Colon (tissue), 2 donors: ENCODE measurements at regions not wholly inside any gene's neighbourhood (a gene's known extent, or its start where the extent isn't known, plus 50 kb on each side); places are given as distances from the start of the nearest gene placed in this dataset.

Experiments
- FAIRE-seq: peaks from 2 replicates; lab custom pipeline; 2012; peaks lifted over from hg19 to GRCh38; lab: Jason Lieb, UNC
- donor health status: control.
- donor health status: control.

DNA sequence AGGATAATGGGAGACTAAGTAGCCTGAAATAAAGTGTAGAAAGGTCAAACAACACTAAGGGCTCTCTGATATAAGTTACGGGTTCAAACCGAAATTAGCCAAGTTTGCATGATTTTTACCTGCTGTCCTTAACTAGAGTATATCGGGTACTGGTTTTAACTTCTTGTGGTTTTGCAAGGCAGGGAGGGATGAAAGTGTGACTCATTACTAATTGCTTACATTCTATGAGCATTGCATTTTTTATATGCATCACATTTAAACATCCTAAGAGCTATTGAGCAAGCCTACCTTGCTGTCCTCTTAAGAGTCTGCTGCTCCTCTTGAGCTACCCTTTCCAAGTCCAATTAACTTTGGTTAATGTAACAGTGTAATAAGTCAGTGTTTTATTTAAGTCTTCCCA is 415.4 kb downstream of the SLITRK5 start:
- FAIRE-seq = no peak

GRCh38 chr13:88097541-88097940 is 426.4 kb downstream of the SLITRK5 start:
- no peak for FAIRE-seq

DNA sequence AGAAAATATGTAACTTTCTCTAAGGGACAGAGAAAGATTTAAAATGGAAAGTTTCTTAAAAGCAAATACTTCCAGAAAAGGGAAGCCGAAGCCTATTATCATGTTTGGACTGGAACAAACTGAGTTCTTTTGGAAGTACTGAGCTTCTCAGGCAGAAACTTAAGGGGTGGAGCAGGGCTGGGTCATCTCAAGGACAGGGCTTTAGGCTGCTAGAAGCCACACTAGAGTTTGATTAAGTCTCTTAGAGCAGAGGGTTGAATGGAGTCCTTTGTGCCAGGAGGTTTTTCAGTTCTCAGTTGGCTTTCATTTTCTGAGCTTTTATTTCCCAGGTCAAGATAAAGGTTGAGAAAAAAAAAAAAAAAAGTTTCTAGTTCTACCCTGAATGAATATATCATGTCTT is 432.7 kb downstream of the SLITRK5 start:
- FAIRE-seq = no peak

DNA sequence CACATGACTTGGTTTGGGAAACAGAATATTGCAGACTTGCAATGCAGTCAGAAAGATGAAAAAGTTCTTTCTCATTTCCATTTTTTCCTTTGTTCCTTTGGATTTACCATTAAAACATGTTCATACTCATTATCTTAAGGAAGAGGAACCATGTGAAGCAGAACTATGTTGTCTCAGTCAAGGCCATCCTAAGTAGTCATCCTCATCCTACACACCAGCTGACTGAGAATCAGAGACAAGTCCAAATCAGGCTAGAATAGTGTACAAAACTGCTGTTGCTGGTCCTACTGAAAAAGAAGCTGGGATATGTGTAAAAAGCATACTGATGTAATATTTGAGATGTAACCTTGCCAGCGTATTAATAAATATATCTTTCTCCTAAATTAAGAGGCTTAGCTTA is 433.4 kb downstream of the SLITRK5 start:
- FAIRE-seq = no peak

DNA sequence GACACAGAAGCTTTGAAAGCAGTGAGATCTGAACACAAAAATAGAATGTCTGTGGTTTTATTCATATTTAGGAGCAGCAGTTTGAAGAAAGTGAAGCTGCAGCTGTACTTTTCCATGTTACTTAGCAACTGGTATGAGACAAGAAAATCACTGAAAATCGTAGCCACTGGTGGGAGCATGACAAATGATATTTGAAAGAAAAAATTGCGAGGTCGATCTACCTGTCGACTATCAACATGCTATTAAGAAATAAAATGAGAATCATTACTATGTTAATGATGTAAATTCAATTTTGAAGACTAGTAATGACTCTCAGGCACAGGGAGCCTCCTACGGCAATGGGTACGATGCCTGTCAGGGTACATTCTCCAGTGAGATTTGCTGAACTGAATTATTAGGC is 436.4 kb downstream of the SLITRK5 start:
- no peak for FAIRE-seq

DNA sequence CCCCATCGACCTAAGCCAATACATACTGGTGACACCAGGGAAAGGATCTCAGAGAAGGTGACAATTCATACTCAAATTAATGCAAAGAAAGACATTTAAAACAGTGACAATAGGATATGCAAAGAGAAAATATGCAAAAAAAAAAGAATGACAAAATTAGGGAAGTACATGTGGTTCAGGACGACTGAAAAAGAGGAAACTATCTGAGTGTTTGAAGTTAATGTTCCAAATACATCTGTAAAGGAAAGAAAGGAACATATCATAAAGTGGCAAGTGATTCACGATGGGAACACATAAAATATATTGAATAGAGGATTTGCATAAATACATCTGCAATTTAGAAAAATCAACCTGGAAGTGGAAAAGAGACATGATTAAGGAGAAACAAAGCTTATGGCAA is 441.4 kb downstream of the SLITRK5 start:
- FAIRE-seq = no peak

DNA sequence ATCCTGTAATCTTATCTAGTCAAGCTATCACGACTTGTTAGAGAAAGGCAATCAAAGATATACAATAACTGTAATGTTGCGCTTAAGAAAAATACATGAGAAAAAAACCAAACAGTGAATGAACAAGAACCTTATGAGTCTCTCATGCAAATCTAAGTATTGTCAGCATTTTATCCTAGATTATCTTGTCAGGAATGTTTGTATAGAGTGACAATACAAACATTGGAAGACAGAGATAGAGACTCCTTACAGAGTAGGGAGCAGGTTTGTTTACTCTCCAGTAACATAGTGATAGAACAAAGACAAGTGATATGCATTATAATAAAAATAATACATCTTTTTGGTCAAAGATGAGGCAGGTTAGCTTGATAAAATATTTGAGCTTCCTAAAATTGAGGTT is 444.8 kb downstream of the SLITRK5 start:
- FAIRE-seq = no peak

DNA sequence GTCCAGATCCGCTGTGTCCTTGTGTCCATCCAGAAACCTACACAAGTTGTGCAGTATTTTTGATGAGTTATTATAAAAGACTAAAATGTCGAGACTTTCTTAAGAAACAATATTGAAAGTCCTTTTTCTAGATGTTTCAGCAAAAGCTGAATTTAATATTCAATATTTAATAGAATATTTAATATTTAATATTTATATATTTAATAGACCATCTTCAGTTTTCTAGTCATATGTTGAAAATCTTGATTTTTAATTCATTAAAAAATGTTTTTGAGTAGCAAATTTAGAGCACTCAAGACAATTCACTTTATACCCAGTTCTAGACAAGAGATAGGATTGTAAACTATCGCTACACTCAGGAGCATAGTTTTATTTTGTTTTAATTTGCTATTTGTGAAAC is 447.8 kb downstream of the SLITRK5 start:
- FAIRE-seq = no peak

GRCh38 chr13:88124142-88124541 is 453.0 kb downstream of the SLITRK5 start:
- no peak for FAIRE-seq

DNA sequence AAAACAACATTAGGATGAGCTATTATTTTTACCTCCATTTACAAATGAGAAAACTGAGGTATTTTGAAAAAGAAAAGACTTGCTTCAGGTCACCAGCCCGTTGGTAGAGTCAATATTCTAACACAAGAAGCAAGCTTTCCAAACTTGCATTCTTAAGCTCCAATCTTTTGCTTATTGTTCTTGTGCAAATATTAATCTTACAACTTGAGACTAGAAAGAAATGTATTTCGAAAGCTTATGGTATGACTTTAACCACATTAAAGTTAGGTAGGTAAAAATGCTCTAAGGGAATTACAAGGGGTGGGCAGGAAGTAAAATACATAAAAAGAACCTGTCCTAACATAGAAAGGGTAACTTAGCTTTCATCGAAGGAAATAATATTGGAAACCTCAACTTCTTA is 453.9 kb downstream of the SLITRK5 start:
- FAIRE-seq = no peak

- no peak for FAIRE-seq
These were observed 465.1 kb downstream of the SLITRK5 start for GRCh38 chr13:88136098-88136790.

DNA sequence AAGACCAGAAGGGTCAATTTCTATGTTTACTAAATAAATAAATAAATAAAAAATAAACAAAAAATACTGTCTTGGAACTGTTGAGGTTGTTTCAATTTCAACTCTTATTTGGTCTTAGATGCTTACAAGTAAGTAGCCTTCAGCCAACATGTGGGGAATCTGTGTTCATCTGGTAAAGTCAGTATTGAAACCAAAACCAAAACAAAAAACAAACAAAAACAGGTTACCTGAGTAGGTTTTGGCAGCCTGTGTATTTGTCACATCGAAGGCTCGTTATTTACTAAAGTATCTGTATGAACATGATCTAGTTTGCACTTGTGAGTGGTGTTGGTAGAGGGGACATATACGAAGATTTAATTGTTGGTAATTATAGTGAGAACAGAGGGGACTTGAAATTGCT is 471.5 kb downstream of the SLITRK5 start:
- FAIRE-seq = no peak

DNA sequence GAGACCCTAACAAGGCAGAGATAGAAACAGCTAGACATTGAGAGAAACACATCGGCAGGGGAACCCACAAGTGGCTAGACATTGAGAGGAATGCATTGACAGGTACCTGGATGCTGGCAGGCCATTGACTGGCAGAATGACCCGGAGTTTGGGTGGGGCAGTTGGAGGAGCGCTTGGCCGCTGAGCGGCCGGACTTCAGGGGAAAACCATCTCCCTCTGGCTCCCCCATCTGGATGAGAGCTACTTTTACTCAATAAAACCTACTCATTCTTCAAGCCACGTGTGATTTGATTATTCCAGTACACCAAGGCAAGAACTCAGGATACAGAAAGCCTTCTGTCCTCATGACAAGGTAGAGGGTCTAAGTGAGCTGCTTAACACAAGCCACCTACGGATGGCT is 473.4 kb downstream of the SLITRK5 start:
- FAIRE-seq = no peak

- FAIRE-seq = no peak
These were observed 482.2 kb downstream of the SLITRK5 start for GRCh38 chr13:88153353-88153752.

GRCh38 chr13:88154001-88154400 is 482.8 kb downstream of the SLITRK5 start:
- FAIRE-seq = peak; percentile 18

- FAIRE-seq = no peak
These were observed 491.0 kb downstream of the SLITRK5 start for GRCh38 chr13:88162076-88162702.

DNA sequence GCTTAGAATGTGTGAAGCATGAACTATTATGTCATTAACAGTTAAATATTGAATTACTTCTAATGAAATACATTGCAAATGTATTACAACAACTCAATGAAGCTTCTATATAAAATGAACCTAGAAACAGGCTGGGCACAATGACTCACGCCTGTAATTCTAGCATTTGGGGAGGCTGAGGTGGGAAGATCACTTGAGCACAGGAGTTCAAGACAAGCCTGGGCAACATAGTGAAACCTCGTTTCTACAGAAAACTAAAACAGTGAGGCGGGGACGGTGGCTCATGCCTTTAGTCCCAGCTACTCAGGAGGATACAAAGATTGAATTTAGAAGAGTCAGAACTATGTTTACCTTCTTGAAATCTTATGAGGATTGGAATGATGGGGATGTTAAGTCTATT is 505.1 kb downstream of the SLITRK5 start:
- no peak for FAIRE-seq

DNA sequence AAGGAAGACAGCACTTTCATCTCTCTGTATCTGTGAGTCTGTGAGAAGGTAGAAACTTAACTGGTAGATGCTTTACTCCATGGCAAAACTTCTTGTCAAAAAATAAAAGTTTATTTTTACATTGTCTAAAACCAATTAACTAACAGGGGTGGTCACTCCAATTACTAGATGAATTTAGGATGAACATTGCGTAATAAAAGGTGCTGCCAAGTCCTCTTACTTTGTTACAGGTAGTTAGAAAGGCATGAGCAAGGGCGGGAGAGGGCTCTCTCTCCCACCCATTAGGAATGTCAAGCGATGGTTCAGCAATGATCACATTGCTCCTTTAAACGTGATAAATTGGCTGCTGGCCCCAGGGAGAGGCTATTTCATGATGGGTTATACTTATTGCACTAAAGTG is 512.3 kb downstream of the SLITRK5 start:
- no peak for FAIRE-seq

DNA sequence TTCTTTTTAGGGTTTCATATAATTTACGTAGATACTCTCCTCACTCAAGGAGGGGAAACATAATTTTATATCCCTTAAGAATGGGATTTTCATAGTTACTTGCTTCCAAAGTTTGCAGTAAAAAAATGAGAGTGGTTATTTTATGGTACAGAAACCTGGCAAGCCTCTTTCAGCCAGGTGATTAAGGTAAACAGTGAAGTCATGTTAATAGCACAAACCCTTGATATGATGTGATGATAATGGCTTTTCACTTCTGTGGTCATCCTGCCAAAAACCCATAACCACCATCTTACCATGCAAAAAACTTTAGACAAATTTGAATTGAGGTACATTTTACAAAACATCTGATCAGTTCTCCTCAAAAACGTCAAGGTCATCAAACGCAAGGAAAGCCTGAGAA is 517.8 kb downstream of the SLITRK5 start:
- no peak for FAIRE-seq

DNA sequence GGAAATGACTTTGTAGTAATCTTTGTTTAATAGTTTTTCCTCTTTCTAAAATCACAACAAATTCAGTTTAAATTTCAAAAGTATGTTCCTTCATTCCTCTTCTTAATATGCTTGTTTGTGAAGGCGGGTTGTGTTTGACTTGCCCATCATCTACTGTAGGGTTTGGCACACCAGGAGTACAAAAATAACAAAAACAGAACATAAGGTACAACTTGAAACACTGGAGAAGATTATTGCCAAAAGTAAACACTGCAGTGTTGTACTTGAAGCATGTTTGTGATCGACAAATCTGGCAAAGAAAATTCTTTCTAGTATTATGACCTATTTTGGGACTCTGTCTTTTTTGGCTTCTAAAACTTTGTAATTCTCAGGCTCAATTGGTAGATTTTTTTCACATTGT is 518.6 kb downstream of the SLITRK5 start:
- peak; percentile 18 for FAIRE-seq

DNA sequence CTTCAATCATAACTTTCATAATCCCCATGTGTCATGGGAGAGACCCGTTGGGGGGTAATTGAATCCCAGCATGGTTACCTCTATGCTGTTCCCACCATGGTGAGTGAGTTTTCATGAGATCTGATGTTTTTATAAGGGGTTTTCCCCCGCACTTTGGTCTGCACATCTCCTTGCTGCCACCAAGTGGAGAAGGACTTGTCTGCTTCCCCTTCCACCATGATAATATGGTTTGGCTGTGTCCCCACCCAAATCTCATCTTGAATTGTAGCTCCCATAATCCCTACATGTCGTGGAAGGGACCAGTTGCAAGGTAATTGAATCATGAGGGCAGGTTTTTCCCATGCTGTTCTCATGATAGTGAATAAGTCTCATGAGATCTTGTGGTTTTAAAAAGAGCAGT is 524.9 kb downstream of the SLITRK5 start:
- FAIRE-seq = no peak

GRCh38 chr13:88217372-88217771 is 546.2 kb downstream of the SLITRK5 start:
- FAIRE-seq = no peak

DNA sequence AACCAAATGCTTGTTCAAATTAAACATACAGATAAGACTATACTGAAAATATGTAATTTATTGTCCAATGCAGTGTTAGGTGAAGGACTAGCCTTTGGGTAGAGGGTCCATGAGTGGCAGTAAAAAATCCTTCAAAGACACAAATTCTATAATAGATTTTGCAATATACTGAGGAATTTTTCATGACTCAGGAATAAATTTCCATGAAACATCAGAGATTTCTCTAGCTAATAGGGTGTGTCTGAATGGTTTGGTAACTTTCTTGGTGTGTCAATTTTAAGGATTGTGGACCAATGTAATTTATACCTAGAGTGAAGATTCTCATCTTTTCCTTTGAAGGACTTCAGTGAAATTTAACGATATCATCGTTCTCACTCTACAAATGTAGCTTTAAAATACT is 546.7 kb downstream of the SLITRK5 start:
- FAIRE-seq = no peak

- no peak for FAIRE-seq
These were observed 552.8 kb downstream of the SLITRK5 start for GRCh38 chr13:88223958-88224357.
